Fibroblast of skin of abdomen (primary cell): ENCODE measurements at regions not wholly inside any gene's neighbourhood (a gene's known extent, or its start where the extent isn't known, plus 50 kb on each side); places are given as distances from the start of the nearest gene placed in this dataset.
A peak's percentile ranks its signal among the peaks of the same experiment; 100 is the strongest.

ENCODE experiments used
- DNase-seq: peaks from one replicate; pipeline ENCODE4 v3.0.0-alpha.2; 2013

DNA sequence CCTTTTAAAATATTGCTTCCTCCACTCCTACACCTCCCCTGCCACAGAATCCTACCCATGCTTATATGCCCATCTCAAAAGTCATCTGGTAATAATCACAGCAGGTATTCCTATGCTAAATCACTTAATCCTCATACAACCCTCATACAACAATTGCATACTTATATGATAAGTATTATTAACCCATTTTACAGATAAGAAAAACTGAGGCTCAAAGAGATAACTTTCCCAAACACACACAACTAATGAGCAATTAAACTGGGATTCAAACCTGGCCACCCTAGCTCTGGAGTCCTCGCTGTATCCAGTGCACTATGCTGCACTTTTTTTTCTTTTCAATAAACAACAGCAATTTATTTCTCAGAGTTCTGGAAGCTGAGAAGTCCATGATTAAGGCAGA lies 99.8 kb upstream of the TSPAN5 start:
- no peak for DNase-seq

DNA sequence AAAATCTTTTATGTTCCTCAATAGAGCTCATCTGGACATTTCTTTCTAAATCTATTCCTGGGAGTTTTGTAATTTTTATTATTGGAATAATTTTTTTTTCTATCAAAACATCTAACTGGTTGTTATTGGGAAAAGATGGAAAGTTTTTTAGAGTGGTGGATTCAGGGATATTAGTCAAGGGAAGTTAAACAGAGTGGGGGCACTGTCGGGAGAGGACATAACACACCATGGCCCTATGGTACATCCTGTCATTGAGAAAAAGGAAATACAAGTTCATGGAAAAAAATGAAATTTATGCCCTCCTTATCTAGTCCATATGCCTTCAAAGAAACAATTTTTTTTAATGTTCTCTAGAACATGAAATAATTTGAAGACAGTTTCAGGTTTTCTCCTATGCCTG lies 96.3 kb upstream of the TSPAN5 start:
- DNase-seq: no peak

GRCh38 chr4:98749206-98749605 lies 90.8 kb upstream of the TSPAN5 start:
- peak; percentile 13 for DNase-seq

GRCh38 chr4:98748609-98749008 lies 90.2 kb upstream of the TSPAN5 start:
- DNase-seq: no peak

GRCh38 chr4:98747393-98748091 lies 89.1 kb upstream of the TSPAN5 start:
- DNase-seq: no peak

DNA sequence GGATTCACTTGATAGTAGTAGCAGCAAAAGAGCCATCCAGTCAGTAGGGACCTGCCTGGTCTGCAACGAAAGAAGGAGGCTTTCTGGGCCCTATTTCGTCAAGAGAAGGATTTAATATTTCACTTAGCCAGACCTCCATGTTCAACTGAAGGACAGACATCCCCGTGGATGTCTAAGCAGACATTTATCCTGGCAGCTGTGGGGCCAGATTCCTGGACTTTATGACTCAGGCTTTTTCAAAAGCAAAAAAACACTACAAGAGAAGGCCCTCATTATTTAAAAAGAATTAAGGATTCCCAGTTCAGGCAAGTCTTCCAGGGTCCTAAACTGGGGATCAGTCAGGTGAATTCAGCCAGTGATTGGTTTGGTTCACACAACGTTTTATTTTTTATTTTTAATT lies 88.5 kb upstream of the TSPAN5 start:
- peak; percentile 14 for DNase-seq

DNA sequence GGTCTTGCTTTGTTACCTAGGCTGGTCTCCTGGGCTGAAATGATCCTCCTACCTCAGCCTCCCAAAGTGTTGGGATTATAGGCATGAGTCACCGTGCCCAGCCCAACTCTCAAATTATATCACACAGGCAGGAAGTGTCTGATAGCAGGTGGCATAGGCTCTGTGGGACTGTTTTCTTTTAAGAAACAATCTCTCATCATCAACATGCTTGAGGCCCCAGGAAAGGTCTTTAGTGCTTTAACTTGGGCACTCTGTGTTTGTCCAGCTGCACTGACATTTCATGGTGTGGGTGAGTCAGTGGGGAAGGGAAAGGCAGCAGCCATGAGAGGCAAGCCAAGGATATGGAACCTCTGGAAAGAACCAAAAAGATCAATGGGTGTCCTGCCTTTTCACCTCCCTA lies 88.1 kb upstream of the TSPAN5 start:
- no peak for DNase-seq

DNA sequence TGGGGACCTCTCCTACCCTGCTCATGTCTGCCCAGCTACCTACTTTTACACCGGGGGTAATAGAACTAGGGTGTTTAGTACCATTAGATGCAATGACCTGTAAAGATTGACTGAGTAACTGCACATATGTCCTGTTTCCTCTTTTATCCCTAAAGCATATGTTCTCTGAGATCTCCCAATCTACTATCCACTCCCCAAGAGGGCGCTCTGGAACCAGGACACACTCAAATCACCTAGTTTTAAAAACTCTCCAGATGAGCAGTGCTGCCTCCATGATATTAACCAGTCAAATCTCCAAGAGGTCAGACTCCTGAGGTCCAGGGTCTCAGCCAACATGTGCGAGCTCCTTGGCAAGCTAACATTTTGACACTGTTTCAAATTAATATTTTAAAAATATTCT lies 87.0 kb upstream of the TSPAN5 start:
- DNase-seq: no peak

DNA sequence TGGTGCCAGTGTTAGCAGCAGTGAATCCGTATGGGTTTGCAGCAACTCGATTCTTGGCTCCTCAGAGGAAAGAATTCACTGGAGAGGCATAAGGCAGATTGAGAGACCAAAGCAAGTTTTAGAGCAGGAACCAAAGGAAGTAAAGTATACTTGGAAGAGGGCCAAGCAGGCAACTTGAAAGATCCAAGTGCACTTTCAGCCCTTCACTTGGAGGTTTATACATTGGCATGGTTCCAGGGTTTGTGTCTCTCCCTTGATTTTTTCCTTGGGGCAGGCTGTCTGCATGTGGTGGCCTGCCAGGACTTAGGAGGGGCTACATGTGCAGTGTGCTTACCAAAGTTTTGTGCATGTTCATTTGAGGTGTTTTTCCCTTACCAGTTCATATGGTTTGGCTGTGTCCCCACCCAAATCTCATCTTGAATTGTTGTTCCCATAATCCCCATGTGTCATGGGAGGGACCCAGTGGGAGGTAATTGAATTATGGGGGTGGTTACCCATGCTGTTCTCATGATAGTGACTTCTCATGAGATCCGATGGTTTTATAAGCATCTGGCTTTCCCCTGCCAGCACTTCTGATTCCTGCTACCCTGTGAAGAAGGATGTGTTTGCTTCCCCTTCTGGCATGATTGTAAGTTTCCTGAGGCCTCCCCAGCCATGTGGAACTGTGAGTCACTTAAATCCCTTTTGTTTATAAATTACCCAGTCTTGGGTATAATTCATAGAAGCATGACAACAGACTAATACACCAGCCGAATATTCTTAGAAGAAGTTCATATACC lies 86.2 kb upstream of the TSPAN5 start:
- DNase-seq: no peak

DNA sequence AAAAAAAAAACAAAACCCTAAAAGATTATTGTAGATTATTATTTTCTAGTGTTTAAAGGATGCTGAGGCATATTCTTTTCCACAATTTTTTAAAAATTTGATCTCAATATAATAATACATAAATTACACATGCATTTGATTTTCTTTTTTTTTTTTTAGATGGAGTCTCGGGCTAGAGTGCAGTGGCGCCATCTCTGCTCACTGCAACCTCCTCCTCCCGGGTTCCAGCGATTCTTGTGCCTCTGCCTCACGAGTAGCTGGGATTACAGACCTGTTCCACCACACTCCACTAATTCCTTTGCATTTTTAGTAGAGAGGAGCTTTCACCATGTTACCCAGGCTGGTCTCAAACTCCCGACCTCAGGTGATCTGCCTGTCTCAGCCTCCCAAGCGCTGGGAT lies 83.5 kb upstream of the TSPAN5 start:
- no peak for DNase-seq

DNA sequence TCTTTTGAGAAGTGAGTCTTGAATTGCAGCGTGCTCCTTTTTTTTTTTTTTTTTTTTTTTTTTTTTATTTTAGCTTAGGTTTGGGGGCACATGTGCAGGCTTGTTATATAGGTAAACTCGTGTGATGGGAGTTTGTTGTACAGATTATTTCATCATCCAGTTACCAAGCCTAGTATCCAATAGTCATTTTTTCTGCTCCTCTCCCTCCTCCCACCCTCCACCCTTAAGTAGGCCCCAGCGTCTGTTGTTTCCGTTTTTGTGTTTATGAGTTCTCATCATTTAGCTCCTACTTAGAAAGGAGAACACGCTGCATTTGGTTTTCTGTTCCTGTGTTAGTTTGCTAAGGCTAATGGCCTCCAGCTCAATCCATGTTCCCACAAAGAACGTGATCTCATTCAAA lies 81.3 kb upstream of the TSPAN5 start:
- no peak for DNase-seq

DNA sequence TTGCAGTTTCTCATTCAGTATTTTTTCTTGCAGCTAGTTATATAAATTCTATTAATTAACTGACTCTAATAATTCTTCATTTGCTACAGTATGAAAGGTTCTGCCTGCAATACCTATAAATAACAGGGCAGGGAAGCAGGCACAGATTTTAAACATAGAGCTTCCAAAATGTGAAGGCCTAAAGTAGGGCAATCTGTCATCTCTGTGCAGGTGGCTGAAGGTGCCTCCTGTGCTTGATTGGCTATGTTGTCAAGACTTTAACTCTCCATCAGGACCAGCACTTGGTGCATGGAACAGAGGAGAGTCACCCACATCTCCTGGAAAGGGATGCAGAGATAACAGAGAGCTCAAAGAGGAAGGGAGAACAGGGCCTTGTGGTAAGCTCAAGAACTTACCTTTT lies 75.2 kb upstream of the TSPAN5 start:
- DNase-seq: no peak

DNA sequence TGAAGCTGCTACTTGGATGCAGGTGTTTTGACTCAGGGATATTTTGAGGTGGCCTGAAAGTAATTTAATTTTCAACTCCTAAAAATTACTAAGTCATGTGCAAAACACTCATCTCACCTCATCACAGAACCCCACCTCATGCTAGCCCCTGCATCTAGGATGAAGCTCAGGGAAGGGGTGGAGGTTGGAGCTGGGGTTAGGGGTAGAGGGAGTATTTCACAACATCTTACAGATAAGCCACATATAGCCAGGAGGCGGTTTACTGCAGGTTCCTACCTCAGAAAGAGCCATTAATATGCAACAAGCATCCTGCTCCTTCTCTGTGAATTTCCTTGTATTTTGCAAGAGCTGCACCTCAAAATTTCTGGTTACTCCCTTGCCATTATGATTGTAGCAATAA lies 70.5 kb upstream of the TSPAN5 start:
- DNase-seq: no peak

DNA sequence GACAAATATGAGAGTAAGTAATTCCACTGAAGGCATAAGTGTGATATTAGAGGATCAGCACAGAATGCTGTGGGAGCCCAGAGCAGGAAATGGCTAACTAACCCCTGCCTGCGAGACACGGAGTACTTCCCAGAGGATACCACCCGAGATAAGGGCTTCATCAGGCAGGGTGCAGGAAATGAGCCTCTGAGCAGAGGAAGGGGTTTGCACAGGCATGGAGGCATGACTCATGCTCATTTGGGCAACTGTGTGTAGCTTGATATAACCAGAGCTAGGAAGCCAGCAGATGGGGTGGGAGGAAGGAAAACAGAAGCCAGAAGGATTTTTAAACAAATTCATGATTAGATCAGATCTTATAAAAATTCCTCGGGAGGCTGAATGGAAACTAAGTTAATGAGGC lies 70.0 kb upstream of the TSPAN5 start:
- peak; percentile 25 for DNase-seq

- DNase-seq: no peak
These were observed 63.6 kb upstream of the TSPAN5 start for GRCh38 chr4:98722000-98722399.

GRCh38 chr4:98720871-98721480 lies 62.6 kb upstream of the TSPAN5 start:
- peak; percentile 33 for DNase-seq

GRCh38 chr4:98716796-98717195 lies 58.4 kb upstream of the TSPAN5 start:
- DNase-seq: no peak

DNA sequence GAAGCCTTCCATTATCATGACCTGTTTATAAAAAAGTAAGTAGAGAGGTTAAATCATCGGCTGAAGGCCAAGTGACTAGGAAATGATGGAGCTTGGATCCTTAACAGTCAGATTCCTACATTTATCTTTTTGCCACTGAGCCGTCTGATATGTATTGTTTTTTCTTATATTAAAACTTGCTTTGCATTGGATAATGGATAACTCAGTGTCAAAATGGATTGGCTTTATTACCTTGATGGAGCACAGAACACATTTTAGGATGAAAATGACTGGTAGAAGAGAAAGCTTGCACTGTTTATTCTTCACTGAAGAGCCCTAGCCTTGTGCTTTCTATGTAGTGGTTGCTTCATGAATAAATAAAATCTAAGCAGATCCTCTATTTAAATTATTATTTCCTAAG lies 54.2 kb upstream of the TSPAN5 start:
- no peak for DNase-seq

GRCh38 chr4:98711526-98711925 lies 53.1 kb upstream of the TSPAN5 start:
- DNase-seq: no peak

DNA sequence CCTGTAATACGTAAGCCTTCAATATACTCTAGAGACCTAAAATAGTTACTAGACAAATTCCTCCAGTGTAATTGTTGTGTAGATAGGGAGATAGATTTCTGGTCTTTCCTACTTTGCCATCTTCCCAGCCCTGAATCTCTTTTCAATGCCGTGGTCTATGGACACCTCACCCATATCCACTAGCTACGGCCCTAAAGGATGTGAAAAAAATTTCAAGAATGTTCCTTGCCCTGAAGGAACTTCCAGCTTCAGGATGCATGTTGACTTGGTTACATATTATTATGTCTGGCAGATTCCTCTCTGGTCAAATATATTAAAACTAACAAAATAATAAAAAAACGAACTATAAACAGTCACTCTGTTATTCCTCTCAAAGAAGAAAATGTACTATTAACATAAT lies 52.4 kb upstream of the TSPAN5 start:
- DNase-seq: peak; percentile 31
